ENCODE measurements at regions not wholly inside any gene's neighbourhood (a gene's known extent, or its start where the extent isn't known, plus 50 kb on each side); places are given as distances from the start of the nearest gene placed in this dataset.

DNA sequence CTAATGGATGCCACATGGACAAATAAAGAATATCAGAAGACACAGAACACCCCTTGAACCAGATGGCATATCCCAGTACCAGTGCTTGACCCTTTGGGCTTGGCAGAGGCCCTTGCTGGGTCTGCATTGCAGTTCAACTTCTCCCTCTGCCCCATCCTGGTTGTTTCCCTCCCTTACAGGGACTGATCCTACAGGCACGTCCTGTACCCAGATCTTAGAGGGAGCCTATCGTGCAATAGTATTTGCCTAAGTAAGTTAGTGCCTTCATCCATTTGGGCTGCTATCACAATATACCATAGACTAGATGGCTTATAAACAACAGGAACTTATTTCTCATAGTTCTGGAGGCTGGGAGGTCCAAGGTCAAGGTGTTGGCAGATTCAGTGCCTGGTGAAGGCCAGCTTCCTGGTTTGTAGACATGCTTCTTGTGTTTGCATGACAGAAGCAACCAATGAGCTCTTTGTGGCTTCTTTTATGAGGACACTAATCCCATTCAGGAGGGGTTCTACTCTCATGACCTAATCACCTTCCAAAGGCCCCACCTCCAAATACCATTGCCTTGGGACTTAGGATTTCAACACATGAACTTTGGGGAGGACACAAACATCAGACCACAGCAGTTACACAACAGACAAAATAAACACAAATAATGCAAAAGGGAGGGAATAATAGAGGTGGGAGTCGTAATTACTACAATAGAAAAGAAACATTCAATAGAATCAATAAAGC is 146.5 kb upstream of the MSX1 start:
- TF ChIP-seq, protein P1, sequence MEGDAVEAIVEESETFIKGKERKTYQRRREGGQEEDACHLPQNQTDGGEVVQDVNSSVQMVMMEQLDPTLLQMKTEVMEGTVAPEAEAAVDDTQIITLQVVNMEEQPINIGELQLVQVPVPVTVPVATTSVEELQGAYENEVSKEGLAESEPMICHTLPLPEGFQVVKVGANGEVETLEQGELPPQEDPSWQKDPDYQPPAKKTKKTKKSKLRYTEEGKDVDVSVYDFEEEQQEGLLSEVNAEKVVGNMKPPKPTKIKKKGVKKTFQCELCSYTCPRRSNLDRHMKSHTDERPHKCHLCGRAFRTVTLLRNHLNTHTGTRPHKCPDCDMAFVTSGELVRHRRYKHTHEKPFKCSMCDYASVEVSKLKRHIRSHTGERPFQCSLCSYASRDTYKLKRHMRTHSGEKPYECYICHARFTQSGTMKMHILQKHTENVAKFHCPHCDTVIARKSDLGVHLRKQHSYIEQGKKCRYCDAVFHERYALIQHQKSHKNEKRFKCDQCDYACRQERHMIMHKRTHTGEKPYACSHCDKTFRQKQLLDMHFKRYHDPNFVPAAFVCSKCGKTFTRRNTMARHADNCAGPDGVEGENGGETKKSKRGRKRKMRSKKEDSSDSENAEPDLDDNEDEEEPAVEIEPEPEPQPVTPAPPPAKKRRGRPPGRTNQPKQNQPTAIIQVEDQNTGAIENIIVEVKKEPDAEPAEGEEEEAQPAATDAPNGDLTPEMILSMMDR (IDR thresholded peaks at IDR 0.05), result no peak
- TF ChIP-seq ZFX (IDR thresholded peaks at IDR 0.05; ENCODE audit: borderline replicate concordance), result no peak
